SW 1271 (cell line): ENCODE measurements at regions not wholly inside any gene's neighbourhood (a gene's known extent, or its start where the extent isn't known, plus 50 kb on each side); places are given as distances from the start of the nearest gene placed in this dataset.

ENCODE experiments used
- DNase-seq, 2 experiments: peaks; one replicate each; lab custom pipeline; 2025; lab: John Stamatoyannopoulos, UW

DNA sequence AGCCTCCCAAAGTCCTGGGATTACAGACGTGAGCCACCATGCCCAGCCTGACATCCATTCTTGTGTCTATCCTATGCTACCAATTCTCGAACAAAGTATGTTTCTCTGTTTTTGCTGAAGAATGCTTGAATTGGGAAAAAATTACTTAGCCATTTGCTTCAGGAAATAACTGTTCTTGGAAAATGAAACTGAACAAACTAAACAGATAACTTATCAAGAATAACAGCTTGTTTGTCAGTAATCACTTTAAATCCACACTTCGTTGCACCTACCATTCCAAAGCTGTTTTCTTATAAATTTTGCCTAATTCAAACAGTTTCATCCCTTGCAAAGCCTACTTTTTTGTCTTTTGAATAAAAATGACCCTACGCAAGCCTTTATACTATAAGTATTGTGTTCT lies 672.9 kb downstream of the SUCLG1 start:
- no peak for DNase-seq

DNA sequence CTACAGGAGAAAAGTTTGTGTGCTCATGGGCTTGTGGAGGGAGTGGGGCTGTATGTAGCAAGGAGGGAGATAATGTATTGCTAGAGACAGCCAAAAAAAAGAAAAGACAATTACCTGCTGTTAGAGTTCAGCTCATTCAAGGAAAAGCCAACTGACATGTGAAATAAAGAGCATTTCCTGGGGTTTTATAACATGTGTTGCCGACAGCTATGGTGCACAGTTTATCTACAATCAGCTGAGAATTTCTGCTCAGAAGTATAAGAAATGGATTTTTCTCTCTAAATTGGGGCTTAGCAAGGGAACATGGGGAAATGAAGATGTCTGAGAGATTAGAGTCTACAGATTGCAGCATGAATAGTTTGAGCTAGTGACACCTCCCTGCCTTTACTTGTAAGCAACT lies 674.1 kb downstream of the SUCLG1 start:
- no peak for DNase-seq

DNA sequence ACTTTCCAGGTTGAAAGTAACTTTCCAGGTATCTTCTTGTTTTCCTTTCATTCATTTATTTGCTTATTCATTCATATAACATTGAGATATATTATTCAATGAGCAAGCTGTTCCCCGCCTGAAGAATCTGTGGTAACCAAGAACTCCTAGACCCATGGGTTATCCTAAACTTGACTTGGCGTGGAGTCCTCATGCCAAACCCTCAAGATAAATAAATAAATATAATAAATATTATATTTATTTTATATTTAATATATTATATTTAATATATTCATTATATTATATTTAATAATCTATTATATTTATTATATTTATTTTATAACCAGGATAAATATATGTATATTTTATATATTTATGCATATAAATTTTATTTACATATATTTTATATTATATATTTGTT lies 674.8 kb downstream of the SUCLG1 start:
- no peak for DNase-seq

DNA sequence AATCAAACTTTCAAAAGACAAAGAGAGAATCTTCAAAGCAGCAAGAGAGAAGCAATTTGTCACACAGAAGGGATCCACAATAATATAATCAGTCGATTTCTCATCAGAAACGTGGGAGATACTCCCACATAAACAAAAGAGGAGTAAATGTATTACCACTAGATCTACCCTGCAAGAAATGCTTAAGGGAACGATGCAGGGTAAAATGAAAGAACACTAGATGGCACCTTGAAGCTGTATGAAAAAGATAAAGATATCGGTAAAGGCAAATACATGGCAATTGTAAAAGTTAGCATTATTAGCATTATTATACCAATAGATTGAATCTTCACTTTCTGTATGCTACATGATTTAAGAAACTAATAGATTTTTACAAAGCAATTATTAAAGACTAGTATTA lies 677.0 kb downstream of the SUCLG1 start:
- peak in 1 of 2 experiments; percentile 20 for DNase-seq

DNA sequence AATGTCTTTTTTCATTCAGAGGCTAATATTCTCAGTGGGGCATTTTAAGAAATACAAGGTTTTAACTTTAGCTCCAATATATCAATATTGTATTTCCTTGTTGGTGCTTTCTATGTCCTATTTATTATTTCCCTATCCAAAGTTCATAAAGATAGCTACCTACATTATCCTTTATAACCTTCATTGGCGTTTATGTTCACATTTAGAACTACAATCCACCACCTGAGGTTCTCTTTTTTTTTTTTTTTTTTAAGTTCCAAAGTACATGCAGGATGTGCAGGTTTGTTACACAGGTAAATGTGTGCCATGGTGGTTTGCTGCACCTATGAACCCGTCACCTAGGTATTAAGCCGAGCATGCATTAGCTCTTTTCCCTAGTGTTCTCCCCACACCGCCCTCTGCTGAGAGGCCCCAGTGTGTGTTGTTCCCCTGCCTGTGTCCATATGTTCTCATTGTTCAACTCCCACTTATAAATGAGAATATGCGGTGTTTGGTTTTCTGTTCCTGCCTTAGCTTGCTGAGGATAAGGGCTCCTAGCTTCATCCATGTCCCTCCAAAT lies 694.6 kb downstream of the SUCLG1 start:
- no peak for DNase-seq

DNA sequence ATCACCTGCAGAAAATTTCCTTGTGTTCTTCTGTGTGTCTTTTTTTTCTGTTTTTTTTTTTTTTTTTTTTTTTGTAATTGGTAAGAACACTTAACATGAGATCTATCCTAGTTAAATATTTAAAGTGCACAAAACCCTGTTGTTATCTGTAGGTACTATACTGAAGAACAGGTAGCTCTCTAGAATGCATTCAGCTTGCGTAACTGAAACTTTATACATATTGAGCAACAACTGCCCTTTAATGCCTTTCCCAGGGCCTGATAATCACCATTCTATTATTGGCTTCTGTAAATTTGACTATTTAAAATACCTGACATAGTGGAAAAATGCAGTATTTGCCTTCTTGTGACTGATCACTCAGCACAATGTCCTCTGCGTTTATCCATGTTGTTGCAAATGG lies 701.8 kb downstream of the SUCLG1 start:
- no peak for DNase-seq

DNA sequence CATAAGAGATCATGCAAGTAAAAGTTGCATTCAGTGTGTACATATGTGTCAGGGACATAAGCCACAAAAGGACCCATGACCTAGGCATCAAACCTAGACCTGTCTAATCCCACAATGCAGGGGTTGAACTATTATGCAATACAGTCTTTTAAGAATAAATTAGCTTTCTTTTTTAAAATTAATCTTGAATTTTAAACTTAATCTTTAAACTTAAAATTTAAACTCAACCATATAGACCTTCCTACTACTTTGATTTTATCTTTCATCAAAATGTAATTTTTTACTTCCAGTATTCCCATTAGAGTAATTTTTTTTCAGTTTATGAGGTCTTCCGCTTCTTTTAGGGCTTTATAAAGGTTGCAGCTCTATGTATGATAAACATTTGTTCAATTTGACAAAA lies 702.9 kb downstream of the SUCLG1 start:
- DNase-seq: no peak

DNA sequence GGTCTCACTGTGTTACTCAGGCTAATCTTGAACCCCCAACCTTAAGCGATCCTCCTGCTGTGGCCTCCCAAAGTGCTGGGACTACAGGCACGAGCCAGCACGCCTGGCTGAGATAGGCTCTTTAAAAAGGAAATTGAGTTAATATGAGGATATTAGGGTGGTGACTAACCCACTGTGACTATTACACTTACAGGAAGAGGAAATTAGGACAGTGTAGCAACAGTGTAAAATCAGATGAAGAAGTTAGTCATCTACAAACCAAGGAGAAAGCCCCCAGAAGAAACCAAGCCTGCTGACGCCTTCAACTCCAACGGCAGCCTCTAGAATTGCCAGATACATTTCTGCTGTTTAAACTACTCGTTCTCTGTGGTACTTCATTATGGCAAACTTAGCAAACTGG lies 711.9 kb downstream of the SUCLG1 start:
- DNase-seq: no peak

DNA sequence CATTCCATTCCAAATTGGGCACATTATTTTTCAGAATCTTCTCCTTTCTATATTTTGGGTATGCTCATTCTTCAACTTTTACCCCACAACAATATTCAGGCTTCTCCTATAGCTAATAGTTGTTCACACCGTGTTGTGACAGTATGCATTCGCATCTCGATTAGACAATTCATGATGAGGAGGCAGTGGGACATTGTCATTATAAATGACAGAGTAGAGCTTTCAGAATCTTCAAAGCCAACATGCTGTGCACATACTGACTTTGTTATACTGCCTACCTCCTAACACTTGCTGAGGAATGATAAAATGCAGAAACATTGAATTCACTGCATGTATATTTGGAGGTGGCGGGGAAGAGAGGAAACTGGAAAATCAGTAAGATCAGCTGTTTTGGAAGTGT lies 714.2 kb downstream of the SUCLG1 start:
- DNase-seq: no peak

DNA sequence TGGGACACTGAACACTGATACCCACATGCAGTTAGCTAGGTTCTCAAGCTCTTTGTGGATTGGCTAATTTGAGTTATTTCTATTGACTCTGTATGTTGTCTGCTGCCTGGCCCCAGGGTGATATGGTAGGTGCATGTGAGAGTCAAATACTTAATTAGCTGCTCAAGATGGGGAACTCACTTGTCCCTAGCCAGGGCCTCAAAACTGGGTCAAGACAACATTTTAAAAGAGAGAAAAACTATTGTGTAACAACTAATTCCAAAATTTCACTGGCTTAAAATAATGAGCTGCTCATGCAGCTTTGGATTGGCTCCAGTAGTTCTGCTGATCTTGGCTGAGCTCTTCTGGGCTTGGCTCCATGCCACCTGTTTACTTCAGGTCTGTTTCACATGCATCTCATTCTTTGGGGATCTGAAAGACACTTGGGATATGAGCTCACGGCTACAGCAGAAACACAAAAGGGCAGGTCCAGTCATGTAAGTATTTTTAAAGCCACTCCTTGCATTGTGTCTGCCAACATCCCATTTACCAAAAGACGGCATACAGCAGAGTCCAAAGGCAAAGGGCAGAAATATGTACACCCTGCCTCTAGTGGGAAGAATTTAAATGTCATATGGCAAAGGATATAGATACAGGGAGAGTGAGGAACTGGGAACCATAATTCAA lies 716.8 kb downstream of the SUCLG1 start:
- no peak for DNase-seq

DNA sequence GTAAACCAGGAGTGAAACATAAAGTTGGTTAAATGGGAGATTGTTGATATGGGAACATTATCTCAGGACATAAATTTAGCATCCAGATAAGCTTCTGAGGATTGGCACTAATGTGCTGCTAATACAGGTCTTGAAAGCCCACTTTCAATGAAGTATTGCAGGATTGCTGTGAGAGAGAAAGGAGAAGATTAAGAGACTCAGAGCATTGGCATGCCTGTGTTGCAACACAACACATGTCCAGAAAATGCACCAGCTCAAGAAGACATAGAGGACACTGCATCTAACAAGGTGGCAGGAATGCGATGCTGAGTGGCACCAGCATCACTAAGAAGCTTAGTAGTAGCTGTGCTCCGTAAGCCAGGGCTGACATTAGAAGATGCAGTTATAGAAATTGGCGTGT lies 728.9 kb downstream of the SUCLG1 start:
- no peak for DNase-seq

DNA sequence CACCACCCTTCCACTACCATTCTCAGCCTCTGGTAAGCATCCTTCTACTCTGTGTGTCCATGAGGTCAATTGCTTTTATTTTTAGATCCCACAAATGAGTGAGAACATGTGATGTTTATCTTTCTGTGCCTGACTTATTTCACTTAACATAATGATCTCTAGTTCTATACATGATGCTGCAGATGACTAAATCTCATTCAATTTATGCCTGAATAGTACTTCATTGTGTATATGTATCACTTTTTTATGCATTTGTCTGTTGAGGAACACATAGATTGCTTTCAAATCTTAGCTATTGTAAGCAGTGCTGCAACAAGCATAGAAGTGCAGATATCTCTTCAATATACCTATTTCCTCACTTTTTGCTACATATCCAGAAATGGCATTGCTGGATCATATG lies 733.3 kb downstream of the SUCLG1 start:
- no peak for DNase-seq

DNA sequence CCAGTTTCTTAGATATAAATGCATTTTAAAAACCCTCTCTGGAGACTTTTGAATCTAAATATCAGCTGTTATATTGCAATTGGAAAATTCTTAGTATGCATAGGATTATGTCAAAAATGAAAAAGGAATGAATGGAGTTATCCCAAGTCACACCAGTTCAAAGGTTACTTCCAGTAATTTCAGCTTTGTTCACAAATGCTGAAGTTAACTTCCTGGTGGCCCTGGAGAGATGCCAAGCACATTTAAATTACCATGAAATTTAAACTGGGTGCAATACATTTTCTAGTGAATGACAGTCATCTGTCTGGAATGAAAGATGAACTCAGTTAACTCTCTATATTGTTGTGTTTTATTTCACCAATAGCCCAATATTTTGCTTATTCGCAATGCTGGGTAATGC lies 753.9 kb downstream of the SUCLG1 start:
- DNase-seq: no peak

DNA sequence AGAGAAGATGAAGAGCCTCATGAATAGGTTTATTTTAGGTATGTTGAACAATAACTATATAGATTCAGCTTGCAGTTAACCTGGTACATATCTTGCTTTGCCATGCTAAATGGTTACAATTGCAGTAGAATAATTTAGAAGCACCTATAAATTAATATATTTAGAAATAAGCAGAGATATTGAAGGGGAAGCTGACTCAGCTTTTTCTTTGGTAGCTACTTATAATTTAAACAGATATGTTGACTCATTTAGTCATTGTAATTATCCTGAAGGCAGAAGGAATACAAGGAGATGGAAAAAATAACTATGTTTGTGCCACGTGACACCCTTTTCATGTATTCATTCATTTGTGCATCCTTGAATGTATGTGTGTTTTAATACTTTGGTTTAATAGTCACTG lies 755.5 kb downstream of the SUCLG1 start:
- no peak for DNase-seq

DNA sequence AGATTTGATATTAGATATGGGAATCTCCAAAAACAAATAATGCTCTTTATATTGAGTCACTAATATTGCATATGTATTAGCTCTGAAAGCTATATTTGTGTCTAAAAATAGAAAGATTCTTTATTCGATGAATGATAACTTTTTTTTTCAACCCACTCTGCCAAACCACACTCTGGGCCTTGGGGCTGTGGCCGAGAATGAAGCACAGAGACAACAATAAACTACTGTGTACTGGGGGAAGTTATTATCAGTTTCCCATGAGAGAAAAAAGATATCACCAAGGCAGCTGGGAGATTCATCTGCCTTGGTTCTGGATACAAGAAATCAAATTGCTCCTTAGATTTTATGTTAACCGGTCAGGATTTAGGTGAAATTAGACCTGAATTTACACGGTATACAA lies 762.2 kb downstream of the SUCLG1 start:
- no peak for DNase-seq

DNA sequence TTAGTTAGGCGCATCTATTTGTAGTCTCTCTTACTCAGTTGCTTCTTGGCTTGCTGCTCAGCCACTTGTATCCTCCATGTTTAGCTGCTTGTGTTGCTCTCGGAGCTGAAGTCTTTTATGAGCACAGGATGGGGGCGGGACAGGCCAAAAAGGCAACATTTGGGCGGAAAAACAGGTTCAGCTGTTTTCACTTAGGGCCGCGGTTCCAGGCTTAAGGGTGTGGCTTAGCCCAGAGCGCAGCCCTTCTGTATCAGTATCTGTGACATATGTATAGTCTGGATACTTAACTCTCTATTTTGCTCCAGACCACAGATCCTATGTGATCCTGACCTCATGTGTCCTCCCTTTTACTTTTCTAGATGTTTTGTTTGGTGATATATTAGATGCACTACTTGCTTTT lies 763.5 kb downstream of the SUCLG1 start:
- DNase-seq: no peak

DNA sequence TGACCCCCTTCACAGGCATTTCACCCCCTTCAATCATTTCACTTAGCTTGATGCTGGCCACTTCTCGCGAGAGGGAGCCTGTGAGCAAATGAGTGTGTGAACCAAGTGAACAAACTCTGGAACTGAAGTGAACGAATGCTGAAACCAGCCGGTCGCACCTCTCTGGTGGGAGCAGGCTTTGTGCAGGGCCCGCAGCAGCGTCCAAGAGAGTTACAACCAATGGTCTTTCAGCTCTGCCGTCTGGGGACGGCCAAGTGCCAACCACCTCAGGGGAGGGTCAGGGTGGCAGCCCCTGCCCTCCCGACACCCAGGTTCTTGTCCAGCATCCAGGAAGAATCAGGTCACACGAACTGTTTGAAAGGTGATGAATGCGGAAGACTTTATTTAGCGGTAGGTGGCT lies 764.0 kb downstream of the SUCLG1 start:
- no peak for DNase-seq

DNA sequence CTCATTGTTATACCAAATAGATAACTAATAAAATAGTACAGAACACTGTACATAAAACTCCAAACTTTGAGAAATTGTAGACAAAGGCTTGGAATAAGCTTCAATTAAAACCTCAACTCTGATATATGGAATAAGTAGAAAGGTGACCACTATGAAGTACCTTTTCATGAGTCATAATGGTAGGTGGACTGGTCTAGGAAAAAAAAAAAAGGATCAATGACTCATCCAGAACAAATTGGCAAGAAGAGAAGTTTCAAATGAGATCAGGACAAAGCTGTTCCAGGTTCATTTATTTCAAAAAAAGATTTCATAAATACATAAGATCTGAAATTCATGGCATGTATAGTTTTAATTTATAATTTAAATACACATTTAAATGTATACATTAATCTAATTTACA lies 769.7 kb downstream of the SUCLG1 start:
- no peak for DNase-seq

DNA sequence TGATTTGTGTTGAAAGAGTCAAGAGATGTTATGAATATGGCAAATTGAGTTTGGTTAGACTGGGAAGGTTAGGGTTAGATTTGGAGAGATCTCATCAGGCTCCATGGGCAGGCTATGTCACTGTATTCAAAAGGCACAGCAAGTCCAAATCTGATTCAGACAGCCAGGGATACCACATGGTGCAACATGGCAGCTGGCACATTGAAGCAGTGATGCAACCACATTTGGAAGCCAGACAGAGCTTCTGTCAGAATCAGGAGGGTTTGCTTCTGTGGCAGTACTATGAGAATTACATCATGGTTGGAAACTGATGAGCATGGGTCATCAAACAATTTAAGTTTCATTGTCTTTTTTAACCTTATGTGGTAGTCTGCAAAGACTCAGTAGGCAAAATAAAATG lies 772.2 kb downstream of the SUCLG1 start:
- DNase-seq: no peak

DNA sequence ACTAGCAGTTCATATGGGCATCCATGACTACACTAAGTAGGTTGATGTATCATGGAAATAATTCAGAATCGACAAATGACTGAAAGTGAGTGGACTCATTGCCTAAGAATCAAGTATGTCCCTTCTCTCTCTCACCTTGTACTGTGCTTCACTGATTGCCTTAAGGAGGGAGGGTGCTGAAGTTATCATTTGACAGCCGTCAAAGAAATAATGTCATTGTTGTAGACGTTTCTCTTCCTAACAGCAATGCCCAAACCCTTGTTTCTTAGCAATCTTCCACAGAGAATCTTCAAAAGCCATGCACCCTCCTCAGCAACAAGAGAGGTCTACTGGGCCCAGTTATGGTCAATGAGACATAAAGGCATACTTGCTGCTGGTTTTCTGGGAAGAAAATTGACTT lies 785.0 kb downstream of the SUCLG1 start:
- DNase-seq: no peak

DNA sequence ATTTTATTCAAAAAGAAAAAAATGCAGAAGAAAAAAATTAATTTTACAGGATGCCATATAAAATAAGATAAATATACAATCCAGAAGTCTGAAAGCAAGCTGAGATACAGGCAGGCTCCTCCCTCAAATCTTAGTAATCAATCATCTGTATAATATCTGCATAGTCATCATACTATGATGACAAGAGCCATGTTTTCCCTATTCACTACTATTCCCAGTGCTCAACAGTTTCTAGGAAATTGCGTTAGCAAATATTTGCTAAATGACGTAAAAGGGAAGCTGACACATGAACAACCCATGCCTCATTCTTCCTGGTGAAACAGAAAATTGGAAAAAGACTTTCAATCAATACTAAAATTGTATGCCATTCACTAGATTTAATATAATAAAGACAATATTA lies 793.2 kb downstream of the SUCLG1 start:
- DNase-seq: peak; percentile 17 to 27

DNA sequence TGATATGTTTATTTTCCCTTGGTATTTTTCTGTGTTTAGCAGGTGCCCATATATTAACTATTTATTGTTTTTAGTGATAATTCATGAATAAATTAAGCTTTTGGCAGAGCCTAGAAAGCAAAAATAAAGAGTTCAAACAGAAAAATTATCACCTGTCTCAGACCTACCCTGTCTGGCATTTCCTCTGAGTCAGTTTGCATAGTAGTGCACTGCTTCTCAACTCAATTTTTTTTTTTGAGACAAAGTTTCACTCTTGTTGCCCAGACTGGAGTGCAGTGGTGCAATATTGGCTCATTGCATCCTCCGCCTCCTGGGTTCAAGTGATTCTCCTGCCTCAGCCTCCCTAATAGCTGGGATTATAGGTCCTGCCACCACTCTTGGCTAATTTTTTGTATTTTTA lies 793.9 kb downstream of the SUCLG1 start:
- no peak for DNase-seq

DNA sequence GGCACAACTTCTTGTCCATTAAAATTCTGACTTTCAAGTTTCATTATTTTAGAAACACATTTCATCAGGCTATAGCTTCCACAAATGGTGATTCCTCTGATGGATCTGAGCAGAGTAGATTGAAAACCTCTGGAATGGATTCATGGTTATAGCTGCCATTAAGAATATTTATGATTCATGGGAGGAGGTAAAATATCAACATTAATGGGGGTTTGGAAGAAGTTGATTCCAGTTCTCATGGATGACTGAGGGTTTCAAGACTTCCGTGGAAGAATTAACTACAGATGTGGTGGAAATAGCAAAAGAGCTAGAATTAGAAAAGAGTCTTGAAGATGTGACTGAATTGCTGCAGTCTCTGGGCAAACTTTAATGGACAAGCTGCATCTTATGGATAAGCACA lies 797.4 kb downstream of the SUCLG1 start:
- no peak for DNase-seq

DNA sequence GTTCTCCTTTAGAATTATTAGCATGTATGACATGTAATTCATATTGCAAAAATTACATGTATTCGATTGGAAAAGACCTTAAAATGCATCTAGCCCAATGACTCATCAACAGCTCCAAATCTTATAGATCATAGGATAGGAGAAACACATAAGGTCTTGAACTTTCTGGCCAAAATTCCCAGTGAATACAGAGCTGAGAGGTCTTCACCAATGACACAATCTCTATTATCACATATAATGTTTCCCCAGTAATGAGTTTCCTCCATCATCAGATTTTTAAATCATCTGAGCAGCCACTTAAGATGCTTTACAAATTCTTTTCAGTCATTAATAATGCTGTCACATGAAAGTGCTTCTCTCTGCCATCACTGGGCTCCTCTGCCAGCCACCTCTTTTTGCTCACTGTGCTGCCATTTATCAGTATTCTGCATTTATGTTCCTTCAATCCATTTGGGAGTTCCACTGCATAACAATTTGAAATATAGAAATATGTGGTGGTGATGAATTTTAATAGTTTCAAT lies 804.9 kb downstream of the SUCLG1 start:
- DNase-seq: no peak
